HG03103 (cell line): ENCODE measurements at regions not wholly inside any gene's neighbourhood (a gene's known extent, or its start where the extent isn't known, plus 50 kb on each side); places are given as distances from the start of the nearest gene placed in this dataset.
"Not testable (repeated sequence)": the region's sequence is repeated elsewhere in the genome, so short reads cannot be mapped to it uniquely, and the experiment has no call there.

Experiments
- ATAC-seq: cut with Tn5 transposase; IDR thresholded peaks from one replicate; pipeline ENCODE4 v1.9.1; 2021; ENCODE audit warnings: low read depth; ENCODE audit not compliant: unreplicated experiment

DNA sequence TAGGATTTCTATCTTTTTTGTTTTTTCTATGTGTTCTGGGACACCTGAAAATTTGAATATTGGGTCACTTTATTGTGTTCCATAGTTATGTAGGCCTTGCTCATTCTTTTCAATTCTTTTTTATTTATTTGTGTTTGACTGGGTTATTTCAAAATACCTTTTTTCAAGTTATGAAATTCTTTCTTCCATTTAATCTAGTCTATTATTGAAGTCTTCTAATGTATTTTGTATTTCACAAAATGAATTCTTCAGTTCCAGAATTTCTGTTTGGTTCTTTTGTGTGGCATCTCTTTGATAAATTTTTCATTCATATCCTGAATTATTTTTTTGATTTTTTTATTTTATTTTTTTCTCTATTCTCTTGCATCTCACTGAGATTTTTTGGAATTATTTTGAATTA lies 628.8 kb downstream of the NR2F1-AS1 start:
- ATAC-seq: no peak

GRCh38 chr5:92951746-92952145 lies 629.3 kb downstream of the NR2F1-AS1 start:
- no peak for ATAC-seq

- ATAC-seq: no peak
These were observed 634.5 kb downstream of the NR2F1-AS1 start for GRCh38 chr5:92946546-92946945.

DNA sequence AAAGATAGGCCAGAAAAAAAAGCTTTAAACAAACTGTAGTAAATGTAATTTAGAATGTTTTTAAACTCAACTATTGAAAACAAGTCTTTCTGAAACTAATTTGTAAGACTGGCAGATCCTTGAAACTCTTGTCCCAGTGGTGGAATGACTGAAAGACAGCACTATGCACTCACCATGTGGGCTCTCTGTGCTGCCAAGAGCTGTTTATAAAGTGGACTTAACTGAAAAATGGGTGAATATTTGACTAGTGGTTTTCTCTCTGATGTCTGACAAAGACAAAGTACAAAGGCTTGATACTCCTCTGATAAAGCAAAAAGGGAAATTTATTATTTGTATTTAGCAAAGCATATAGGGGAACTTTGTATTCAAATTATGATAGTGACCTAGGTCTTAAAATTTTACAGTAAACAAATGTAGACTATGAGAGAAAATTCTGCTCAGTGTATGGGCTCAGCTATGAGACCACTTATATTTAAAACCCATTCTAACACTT lies 635.4 kb downstream of the NR2F1-AS1 start:
- no peak for ATAC-seq

- ATAC-seq: no peak
These were observed 636.0 kb downstream of the NR2F1-AS1 start for GRCh38 chr5:92944903-92945604.

GRCh38 chr5:92944337-92944736 lies 636.7 kb downstream of the NR2F1-AS1 start:
- ATAC-seq: no peak

DNA sequence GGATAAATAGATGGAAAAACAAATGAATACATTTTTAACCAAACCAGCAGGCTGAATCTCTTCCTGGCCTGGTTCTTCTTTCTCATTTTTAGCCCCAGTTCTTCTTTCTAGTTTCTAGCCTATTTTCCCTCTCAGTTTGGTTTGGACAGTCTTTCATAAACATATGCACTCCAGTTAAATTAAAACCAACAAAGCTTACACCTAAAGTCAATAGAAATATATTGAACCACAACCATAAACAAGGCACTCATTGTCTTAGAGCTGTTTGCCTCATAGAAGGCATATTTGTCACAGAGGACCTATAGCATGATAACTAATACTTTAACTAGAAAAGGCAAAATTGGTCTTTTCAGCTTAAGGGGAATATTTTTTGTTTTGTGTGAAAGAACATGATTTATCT lies 638.3 kb downstream of the NR2F1-AS1 start:
- no peak for ATAC-seq

GRCh38 chr5:92941806-92942205 lies 639.2 kb downstream of the NR2F1-AS1 start:
- no peak for ATAC-seq

- no peak for ATAC-seq
These were observed 641.6 kb downstream of the NR2F1-AS1 start for GRCh38 chr5:92939428-92939827.

DNA sequence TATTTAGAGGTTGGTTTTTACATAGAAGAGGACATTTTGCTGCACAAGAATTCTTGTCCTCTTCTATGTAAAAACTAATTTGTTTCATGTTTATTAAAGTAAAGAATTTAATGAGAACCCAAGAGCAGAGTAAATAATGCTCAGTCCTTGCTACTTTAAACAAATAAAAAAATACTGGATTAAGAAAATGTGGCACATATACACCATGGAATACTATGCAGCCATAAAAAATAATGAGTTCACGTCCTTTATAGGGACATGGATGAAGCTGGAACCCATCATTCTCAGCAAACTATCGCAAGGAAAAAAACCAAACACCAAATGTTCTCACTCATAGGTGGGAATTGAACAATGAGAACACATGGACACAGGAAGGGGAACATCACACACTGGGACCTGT lies 643.6 kb downstream of the NR2F1-AS1 start:
- not testable (repeated sequence) for ATAC-seq

- ATAC-seq: no peak
These were observed 651.0 kb downstream of the NR2F1-AS1 start for GRCh38 chr5:92930057-92930456.

DNA sequence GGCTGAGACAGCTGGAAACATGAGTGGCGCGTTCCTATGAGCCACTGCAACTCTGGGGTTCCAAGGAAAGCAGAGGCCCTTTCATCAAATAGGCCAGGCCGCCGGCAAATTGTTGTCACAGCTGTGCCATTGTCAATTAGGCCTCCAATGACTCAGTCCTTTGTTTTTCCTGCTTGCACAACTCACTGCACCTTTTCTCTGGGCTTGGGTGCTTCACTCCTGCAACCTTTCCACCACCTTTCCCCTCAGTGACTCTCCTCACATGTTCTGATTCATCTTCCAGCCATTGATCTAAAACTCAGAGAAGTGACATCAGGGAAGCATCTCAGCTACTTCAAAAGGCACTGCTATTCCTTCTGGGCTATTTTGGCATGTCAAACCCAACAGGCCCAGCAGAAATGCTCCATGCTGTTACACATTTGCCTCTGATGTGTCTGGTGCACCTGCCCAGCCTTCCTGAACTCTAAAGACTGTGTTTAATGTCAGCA lies 653.7 kb downstream of the NR2F1-AS1 start:
- no peak for ATAC-seq

- no peak for ATAC-seq
These were observed 657.1 kb downstream of the NR2F1-AS1 start for GRCh38 chr5:92923885-92924284.

GRCh38 chr5:92922231-92922967 lies 658.6 kb downstream of the NR2F1-AS1 start:
- no peak for ATAC-seq

DNA sequence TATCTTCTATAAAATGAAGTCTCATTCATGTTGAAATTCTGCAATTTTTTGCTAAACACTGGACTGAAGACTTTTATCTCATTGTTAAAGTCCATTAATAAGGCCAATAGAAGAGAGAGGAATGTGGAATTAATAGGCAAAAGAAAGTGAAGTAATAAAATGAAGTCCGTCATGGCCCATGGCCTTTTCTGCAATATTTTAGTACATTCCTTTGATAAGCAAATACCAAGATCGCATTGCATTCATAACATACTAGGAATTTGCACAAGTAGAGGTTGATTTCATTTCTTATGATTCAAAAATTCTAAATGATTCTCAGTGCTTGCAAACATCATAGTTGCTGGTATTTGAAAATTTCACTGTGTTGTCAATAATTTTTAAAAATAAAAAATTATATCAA lies 664.0 kb downstream of the NR2F1-AS1 start:
- ATAC-seq: no peak

DNA sequence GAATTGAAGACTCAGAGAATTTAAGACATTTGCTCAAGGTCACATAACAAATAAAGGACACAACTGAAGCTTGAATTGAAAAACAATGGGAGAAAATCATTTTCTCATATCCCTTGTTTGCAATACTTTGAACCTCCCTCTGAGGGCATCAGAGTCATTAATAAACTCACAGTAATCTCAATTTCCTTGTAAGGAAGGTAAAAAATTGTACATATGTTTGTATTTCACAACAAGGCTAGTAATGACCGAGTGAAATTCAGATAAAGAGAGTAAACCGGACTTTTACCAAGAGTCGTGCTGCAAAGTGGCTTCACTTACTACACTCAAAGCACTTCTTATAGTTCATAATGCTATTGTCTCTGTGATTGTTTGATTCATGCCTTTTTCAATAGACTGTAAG lies 665.0 kb downstream of the NR2F1-AS1 start:
- no peak for ATAC-seq

GRCh38 chr5:92912283-92912682 lies 668.7 kb downstream of the NR2F1-AS1 start:
- no peak for ATAC-seq

GRCh38 chr5:92911851-92912250 lies 669.2 kb downstream of the NR2F1-AS1 start:
- no peak for ATAC-seq

DNA sequence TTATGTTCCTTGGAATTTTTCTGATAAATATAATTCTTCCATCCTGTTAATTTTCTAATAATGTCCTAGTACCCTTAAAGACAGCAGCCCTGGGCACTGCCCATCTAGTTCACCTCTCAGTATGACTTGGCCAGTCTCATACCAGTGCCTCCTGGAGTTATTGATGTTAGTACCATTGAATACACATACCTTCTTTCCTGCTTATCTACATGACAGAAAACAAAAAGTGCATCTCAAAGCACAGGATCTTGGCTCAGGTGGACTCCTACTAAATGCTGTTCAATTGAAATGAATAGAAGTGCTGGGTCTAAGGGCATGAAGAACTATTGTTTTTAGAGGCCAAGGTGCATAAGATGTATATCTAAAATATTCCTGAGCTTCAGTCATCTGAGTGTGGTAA lies 669.7 kb downstream of the NR2F1-AS1 start:
- ATAC-seq: no peak

GRCh38 chr5:92909602-92909962 lies 671.4 kb downstream of the NR2F1-AS1 start:
- ATAC-seq: peak; percentile 38

GRCh38 chr5:92908952-92909601 lies 671.9 kb downstream of the NR2F1-AS1 start:
- no peak for ATAC-seq
